ENCODE measurements at regions not wholly inside any gene's neighbourhood (a gene's known extent, or its start where the extent isn't known, plus 50 kb on each side); places are given as distances from the start of the nearest gene placed in this dataset.
A peak's percentile ranks its signal among the peaks of the same experiment; 100 is the strongest.
"Not testable (repeated sequence)": the region's sequence is repeated elsewhere in the genome, so short reads cannot be mapped to it uniquely, and the experiment has no call there.

DNA sequence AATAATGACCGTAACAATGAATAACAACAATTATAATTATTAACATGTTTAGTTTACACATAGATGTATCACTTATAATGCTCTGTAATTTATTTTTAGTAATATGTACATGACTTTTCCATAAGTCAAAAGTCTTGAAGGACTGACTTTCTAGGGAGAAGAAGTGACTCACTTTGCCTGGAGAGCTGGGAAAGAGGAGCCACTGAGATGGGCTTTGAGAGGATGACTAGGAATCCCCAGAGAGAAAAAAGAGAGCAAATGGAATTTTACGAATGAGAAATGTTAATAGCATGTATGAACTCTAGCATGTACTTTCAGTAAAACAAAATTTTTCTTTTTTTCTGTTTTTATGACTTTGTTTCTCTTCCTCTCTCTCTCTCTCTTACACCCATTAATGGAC lies 67.8 kb upstream of the RALY start:
- Mint-ChIP-seq H3K4me1 (ENCODE audit: low read depth in 2 of 2) (no peaks in the 10 kb centered on the region), H3K27me3 (peaks cover 5 to 19% of the 10 kb centered on the region in 2 donors), H3K9me3 (no peaks in the 10 kb centered on the region), H3K36me3 (ENCODE audit: insufficient read depth) (no peaks in the 10 kb centered on the region), H3K4me3 (no peak overlapping the region), H3K27ac (no peak overlapping the region)
- DNase-seq = no peak
- ATAC-seq (replicated peaks) = no peak

DNA sequence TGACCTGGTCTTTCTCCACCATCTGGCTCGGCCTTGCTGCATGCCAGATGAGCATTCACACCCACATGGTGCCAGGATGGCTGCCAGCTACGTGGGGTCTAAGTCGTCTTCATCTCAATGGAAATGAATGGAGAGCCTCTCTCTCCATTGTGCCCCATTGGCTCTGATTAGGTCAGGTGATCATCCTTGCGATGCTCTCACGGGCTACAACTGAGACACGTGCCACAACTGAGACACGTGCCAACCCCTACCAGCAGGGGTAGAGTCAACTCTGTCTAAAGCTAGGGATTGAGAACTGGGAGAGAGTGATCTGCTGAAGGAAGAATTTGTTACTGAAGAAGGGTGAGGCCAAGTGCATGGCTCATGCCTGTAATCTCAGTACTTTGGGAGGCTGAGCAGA lies 67.3 kb upstream of the RALY start:
- no peak for DNase-seq
- Mint-ChIP-seq H3K27ac (no peak overlapping the region), H3K4me1 (ENCODE audit: low read depth in 2 of 2) (no peaks in the 10 kb centered on the region), H3K4me3 (no peak overlapping the region), H3K9me3 (no peaks in the 10 kb centered on the region), H3K36me3 (ENCODE audit: insufficient read depth) (no peaks in the 10 kb centered on the region), H3K27me3 (peaks cover 5 to 19% of the 10 kb centered on the region in 2 donors)
- ATAC-seq (replicated peaks) = no peak

DNA sequence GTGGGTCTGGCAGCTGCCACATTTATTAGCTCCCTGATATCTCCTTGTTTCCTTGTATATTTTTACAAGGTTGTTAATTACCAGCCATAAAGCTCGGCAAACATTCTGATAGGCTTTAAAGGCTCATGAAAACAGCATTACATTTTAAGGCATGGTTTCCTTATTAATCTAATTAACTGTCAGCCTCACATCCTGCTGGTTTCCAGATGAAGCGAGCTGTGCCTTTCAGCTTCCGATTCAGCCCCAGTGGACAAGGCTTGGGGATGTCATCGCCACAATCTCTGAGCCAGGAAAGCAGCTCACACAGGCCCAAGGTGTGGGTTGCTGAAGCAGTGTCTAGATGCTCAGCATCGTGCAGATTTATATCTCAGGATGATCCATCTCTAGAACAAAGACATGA lies 66.0 kb upstream of the RALY start:
- Mint-ChIP-seq H3K27me3 (peaks cover 5 to 19% of the 10 kb centered on the region in 2 donors), H3K4me1 (ENCODE audit: low read depth in 2 of 2) (no peaks in the 10 kb centered on the region), H3K4me3 (no peak overlapping the region), H3K9me3 (no peaks in the 10 kb centered on the region), H3K36me3 (ENCODE audit: insufficient read depth) (no peaks in the 10 kb centered on the region), H3K27ac (no peak overlapping the region)
- ATAC-seq (replicated peaks) (no peak), DNase-seq (no peak)

DNA sequence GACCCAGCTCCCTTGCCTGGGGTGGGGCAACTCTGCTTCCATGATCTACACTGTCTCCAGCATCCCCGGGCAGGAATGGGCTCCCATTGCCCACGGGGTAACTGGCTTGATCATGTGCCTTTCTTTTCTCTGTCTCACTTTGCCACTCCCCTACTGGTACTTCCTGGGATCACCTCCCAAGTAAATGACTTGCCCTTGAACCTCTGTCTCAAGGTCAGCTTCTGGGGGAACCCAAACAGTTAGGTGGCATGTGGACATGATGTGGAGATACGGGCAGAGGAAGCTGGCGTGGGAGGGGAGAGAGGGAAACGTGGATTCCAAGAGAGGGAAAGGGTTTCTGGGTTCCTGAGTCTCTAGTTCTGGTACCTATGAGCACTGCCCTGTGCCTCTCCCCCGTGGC lies 63.8 kb upstream of the RALY start:
- H3K27ac Mint-ChIP-seq = no peak overlapping the region
- no peak for ATAC-seq (replicated peaks)
- no peaks in the 10 kb centered on the region for H3K36me3 Mint-ChIP-seq (ENCODE audit: insufficient read depth)
- peaks cover 0 to 10% of the 10 kb centered on the region in 2 donors for H3K27me3 Mint-ChIP-seq
- H3K4me3 Mint-ChIP-seq = no peak overlapping the region
- no peak for DNase-seq
- H3K9me3 Mint-ChIP-seq = no peaks in the 10 kb centered on the region
- H3K4me1 Mint-ChIP-seq (ENCODE audit: low read depth in 2 of 2) = no peaks in the 10 kb centered on the region

DNA sequence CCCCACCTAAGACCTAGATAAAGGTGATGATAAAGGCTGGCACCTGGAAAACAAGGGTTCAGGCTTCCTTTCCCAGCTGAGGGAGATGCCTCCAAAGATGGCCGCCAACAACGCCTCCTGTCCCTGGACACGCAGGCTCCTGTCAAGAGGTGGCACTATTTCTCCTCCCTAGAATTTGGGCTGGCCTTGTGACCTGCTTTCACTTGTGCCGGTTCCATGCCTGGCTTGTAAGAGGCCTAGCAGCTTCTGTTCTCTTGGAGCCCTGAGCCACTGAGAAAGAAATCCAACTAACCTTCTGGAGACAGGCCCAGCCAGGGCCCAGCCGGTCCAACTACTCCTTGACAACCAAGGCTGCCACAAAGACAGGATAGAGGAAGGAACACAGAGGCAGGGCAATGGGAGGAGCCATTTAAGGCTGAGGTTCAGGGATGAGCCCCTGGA lies 60.2 kb upstream of the RALY start:
- ATAC-seq (replicated peaks) (peak; percentile 72), DNase-seq (peak; percentile 26 to 43 (median 35))
- H3K4me3 Mint-ChIP-seq = no peak overlapping the region
- H3K4me1 Mint-ChIP-seq (ENCODE audit: low read depth in 2 of 2) = no peaks in the 10 kb centered on the region
- no peaks in the 10 kb centered on the region for H3K9me3 Mint-ChIP-seq
- peak overlapping the region in 1 of 2 donors; percentile 20 for H3K27ac Mint-ChIP-seq
- H3K27me3 Mint-ChIP-seq = no peaks in the 10 kb centered on the region
- peaks cover under 1% of the 10 kb centered on the region for H3K36me3 Mint-ChIP-seq (ENCODE audit: insufficient read depth)

DNA sequence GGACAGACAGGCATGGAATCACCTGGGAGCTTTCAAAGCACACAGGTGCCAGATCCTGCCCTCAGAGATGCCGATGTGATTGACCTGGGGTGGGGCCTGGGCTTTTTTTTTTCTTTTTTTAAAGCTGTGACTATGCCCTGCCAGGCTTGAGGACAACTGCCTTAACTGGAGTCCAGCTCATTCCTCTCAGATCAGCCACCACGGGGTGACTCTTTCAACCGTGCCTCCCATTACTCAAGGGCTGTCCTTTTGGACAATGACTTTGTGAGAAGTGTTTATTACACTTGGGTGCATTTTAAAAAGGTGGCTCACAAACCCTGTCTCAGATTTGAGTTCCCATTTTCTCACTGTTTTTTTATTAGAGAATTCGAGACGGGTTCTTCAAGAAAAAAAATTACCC lies 57.1 kb upstream of the RALY start:
- H3K4me1 Mint-ChIP-seq (ENCODE audit: low read depth in 2 of 2) = no peaks in the 10 kb centered on the region
- ATAC-seq (replicated peaks) (no peak), DNase-seq (no peak)
- no peaks in the 10 kb centered on the region for H3K9me3 Mint-ChIP-seq
- H3K36me3 Mint-ChIP-seq (ENCODE audit: insufficient read depth) = peaks cover 3% of the 10 kb centered on the region
- H3K4me3 Mint-ChIP-seq = no peak overlapping the region
- no peaks in the 10 kb centered on the region for H3K27me3 Mint-ChIP-seq
- no peak overlapping the region for H3K27ac Mint-ChIP-seq

DNA sequence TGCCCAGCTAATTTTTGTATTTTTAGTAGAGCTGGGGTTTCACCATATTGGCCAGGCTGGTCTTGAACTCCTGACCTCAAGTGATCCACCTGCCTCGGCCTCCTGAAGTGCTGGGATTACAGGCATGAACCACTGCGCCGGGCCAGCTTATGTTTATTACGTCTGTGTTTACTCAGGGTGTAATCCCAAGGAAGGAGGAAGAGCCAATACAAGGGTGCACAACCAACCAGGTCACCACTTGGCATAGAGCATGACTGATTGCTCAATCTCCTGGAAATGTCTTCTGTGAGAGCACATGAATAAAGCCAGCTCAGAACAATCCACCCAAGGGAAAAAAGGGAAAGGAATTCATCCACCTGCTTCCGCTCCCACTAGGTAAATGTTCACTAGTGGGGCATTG lies 54.7 kb upstream of the RALY start:
- not testable (repeated sequence) for DNase-seq, H3K4me3 Mint-ChIP-seq

DNA sequence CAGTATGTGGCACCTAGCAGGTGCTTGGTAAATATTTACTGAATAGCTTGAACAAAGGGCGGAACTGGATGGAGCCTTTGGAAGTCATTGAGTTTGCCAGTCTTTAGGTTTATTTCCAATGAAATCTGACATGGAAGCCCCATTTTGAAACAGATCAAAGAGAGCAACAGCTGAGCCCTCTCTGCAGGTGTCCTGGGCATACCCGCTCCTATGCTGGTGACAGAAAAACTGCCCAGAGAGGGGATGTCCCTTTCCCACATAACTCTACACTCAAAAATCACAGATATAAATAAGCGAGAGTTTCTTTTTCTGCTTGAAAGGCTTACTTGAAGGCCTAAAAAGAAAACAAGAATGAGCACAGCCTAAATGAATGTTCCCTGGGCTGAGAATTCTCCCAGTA lies 53.0 kb upstream of the RALY start:
- Mint-ChIP-seq H3K9me3 (no peaks in the 10 kb centered on the region), H3K36me3 (ENCODE audit: insufficient read depth) (peaks cover 3% of the 10 kb centered on the region), H3K27me3 (peaks cover 6 to 9% of the 10 kb centered on the region in 2 donors), H3K4me3 (no peak overlapping the region), H3K4me1 (ENCODE audit: low read depth in 2 of 2) (no peaks in the 10 kb centered on the region), H3K27ac (no peak overlapping the region)
- ATAC-seq (replicated peaks) (no peak), DNase-seq (no peak)

More for the DNA sequence above, 54.7 kb upstream of the RALY start:
- H3K36me3 Mint-ChIP-seq (ENCODE audit: insufficient read depth); H3K27me3 Mint-ChIP-seq; H3K4me1 Mint-ChIP-seq (ENCODE audit: low read depth in 2 of 2); ATAC-seq (replicated peaks); H3K9me3 Mint-ChIP-seq: not testable (repeated sequence)
- peak overlapping the region in 1 of 2 donors; percentile 80 for H3K27ac Mint-ChIP-seq
